ENCODE measurements at regions not wholly inside any gene's neighbourhood (a gene's known extent, or its start where the extent isn't known, plus 50 kb on each side); places are given as distances from the start of the nearest gene placed in this dataset.

DNA sequence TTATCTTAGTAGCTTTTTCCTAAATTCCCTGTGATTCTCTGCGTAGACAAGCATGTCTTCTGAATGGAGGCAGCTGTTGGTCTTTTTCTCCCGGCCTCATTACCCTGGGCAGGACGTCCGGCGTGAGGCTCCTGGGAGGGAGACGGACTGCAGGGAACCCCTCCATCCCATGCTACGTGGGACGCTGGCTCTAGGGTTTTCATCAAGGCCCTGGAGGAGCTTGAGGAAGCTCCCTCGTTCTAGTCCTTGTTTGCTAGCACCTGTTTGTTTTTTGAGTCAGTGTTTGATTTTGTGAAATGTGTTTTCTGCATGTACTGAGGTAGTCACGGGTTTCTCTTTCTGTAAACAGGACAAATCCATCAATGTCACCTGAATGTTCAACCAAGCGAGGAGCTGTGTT, 99.3 kb upstream of the TMEM18 start:
- TF ChIP-seq, protein P1, sequence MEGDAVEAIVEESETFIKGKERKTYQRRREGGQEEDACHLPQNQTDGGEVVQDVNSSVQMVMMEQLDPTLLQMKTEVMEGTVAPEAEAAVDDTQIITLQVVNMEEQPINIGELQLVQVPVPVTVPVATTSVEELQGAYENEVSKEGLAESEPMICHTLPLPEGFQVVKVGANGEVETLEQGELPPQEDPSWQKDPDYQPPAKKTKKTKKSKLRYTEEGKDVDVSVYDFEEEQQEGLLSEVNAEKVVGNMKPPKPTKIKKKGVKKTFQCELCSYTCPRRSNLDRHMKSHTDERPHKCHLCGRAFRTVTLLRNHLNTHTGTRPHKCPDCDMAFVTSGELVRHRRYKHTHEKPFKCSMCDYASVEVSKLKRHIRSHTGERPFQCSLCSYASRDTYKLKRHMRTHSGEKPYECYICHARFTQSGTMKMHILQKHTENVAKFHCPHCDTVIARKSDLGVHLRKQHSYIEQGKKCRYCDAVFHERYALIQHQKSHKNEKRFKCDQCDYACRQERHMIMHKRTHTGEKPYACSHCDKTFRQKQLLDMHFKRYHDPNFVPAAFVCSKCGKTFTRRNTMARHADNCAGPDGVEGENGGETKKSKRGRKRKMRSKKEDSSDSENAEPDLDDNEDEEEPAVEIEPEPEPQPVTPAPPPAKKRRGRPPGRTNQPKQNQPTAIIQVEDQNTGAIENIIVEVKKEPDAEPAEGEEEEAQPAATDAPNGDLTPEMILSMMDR (IDR thresholded peaks at IDR 0.05; ENCODE audit: unreplicated experiment): no peak
- no peak for DNase-seq (ENCODE audit: low spot score, unreplicated experiment)
- Mint-ChIP-seq H3K4me1 (ENCODE audit: low read depth) (peaks cover 7% of the 10 kb centered on the region), H3K9me3 (ENCODE audit: low read depth) (no peaks in the 10 kb centered on the region), H3K4me3 (ENCODE audit: low read depth) (no peak overlapping the region), H3K27me3 (peaks cover 15% of the 10 kb centered on the region), H3K27ac (no peak overlapping the region), H3K36me3 (ENCODE audit: insufficient read depth) (no peaks in the 10 kb centered on the region)

DNA sequence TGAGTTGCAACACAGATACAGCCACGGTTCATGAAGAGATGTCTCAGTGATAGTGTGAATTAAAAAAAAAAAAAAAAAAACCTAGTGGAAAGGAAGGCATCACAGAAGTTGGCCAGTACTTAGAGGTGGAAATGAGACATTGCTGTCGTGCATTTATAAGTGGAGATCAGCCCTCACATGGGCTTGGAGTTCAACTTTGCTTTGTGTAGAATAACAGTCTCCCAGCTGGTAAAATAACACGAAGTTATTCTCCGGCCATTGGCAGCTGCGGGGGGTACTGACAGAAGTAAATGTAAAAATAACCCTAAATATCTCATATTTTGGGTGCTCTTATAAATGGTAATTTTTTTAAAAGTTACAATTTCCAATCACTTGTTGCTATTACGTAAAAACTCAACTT, 98.8 kb upstream of the TMEM18 start:
- DNase-seq (ENCODE audit: low spot score, unreplicated experiment): no peak
- H3K36me3 Mint-ChIP-seq (ENCODE audit: insufficient read depth): no peaks in the 10 kb centered on the region
- no peak overlapping the region for H3K4me3 Mint-ChIP-seq (ENCODE audit: low read depth)
- no peaks in the 10 kb centered on the region for H3K9me3 Mint-ChIP-seq (ENCODE audit: low read depth)
- TF ChIP-seq, protein P1 (IDR thresholded peaks at IDR 0.05; ENCODE audit: unreplicated experiment): no peak
- peaks cover 15% of the 10 kb centered on the region for H3K27me3 Mint-ChIP-seq
- peaks cover 7% of the 10 kb centered on the region for H3K4me1 Mint-ChIP-seq (ENCODE audit: low read depth)
- no peak overlapping the region for H3K27ac Mint-ChIP-seq

DNA sequence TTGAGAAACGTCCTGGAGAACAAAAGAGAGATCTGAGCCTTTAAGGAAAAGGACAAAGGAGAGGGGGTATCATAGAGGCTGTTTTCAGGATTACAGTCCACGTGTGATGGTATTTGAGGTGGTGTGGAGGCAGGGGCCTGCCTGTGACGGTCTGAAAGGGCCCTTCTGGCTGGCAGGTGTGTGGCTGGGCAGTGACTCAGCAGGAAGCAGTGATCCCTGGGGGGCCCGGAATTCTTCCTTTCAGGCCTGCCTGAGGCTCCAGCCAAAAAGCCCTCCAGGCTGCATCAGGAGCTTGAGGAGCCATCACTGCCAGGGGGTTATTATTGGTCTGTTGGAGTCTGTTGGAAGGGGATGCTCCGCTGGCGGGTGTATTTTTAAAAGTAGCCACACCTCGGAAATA, 97.2 kb upstream of the TMEM18 start:
- no peaks in the 10 kb centered on the region for H3K9me3 Mint-ChIP-seq (ENCODE audit: low read depth)
- no peaks in the 10 kb centered on the region for H3K36me3 Mint-ChIP-seq (ENCODE audit: insufficient read depth)
- H3K27ac Mint-ChIP-seq: no peak overlapping the region
- H3K27me3 Mint-ChIP-seq: peaks cover 15% of the 10 kb centered on the region
- TF ChIP-seq, protein P1 (IDR thresholded peaks at IDR 0.05; ENCODE audit: unreplicated experiment): no peak
- peaks cover 7% of the 10 kb centered on the region for H3K4me1 Mint-ChIP-seq (ENCODE audit: low read depth)
- H3K4me3 Mint-ChIP-seq (ENCODE audit: low read depth): no peak overlapping the region
- no peak for DNase-seq (ENCODE audit: low spot score, unreplicated experiment)

DNA sequence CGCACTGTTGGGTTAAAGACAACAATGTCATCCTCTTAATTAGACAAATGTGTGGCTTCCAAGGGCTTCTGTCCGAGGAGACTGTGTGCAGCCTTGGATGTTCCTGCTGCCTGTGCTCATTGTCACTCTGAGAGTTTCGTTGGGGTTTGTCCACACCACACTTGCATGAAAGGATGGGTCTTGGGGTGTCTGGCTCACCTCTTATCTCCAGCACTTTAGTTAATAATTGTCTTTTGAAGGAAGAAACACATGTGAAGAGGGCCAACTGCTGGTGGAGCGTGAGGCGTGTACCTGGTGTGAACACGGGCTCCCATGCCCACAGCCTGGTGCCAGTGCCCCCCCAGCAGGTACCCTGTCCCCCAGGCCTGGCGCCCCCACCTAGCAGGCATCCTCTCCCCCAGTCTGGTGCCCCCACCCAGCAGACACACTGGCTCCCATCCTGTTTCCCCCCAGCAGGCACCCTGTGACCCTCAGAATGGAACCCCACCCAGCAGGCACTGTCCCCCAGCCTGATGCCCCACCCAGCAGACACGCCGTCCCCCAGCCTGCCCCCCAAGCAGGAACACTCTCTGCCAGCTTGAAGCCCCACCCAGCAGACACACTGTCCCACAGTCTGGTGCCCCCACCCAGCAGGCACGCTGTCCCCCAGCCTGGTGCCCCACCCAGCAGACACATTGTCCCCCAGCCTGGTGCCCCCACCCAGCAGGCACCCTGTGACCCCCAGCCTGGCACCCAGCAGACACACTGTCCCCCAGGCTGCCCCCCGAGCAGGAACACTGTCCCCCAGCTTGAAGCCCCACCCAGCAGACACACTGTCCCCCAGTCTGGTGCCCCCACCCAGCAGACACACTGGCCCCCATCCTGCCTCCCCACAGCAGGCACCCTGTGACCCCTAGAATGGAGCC, 96.3 kb upstream of the TMEM18 start:
- H3K4me3 Mint-ChIP-seq (ENCODE audit: low read depth): no peak overlapping the region
- H3K36me3 Mint-ChIP-seq (ENCODE audit: insufficient read depth): no peaks in the 10 kb centered on the region

DNA sequence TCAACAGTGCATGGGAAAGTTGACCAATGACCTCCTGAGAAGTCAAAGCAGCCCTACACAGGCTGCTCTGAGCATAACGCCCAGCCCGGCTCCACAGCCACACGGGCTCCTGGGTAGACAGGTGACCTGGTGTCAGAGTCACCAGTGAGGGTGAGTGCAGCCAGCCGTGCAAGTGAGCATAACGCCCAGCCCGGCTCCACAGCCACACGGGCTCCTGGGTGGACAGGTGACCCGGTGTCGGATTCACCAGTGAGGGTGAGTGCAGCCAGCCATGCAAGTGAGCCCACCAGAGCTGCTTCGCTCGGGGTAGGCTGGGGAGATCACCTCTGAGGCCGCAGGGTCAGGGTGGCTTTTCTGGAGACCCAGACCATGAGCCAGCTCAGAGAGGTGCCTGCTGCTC, 94.3 kb upstream of the TMEM18 start:
- TF ChIP-seq, protein P1 (IDR thresholded peaks at IDR 0.05; ENCODE audit: unreplicated experiment): no peak
- no peaks in the 10 kb centered on the region for H3K36me3 Mint-ChIP-seq (ENCODE audit: insufficient read depth)
- peaks cover 4% of the 10 kb centered on the region for H3K4me1 Mint-ChIP-seq (ENCODE audit: low read depth)
- DNase-seq (ENCODE audit: low spot score, unreplicated experiment): no peak
- no peak overlapping the region for H3K27ac Mint-ChIP-seq
- no peaks in the 10 kb centered on the region for H3K9me3 Mint-ChIP-seq (ENCODE audit: low read depth)
- H3K27me3 Mint-ChIP-seq: peaks cover 6% of the 10 kb centered on the region
- no peak overlapping the region for H3K4me3 Mint-ChIP-seq (ENCODE audit: low read depth)

More for the DNA sequence above, 96.3 kb upstream of the TMEM18 start:
- Mint-ChIP-seq H3K27me3 (peaks cover 11% of the 10 kb centered on the region), H3K4me1 (ENCODE audit: low read depth) (peaks cover 7% of the 10 kb centered on the region), H3K9me3 (ENCODE audit: low read depth) (no peaks in the 10 kb centered on the region), H3K27ac (no peak overlapping the region)
- no peak for DNase-seq (ENCODE audit: low spot score, unreplicated experiment)
- TF ChIP-seq, protein P1 (IDR thresholded peaks at IDR 0.05; ENCODE audit: unreplicated experiment): no peak
